ENCODE measurements at regions not wholly inside any gene's neighbourhood (a gene's known extent, or its start where the extent isn't known, plus 50 kb on each side); places are given as distances from the start of the nearest gene placed in this dataset.
A peak's percentile ranks its signal among the peaks of the same experiment; 100 is the strongest.

- DNase-seq: no peak
These were observed 368.2 kb downstream of the EPHA4 start for GRCh38 chr2:221203856-221204255.

- no peak for DNase-seq
These were observed 367.4 kb downstream of the EPHA4 start for GRCh38 chr2:221204699-221205098.

GRCh38 chr2:221205103-221205673, 366.9 kb downstream of the EPHA4 start:
- no peak for DNase-seq

- DNase-seq: no peak
These were observed 361.4 kb downstream of the EPHA4 start for GRCh38 chr2:221210686-221211085.

GRCh38 chr2:221211653-221212052, 360.5 kb downstream of the EPHA4 start:
- DNase-seq: no peak

- DNase-seq: no peak
These were observed 360.0 kb downstream of the EPHA4 start for GRCh38 chr2:221212105-221212504.

- DNase-seq: no peak
These were observed 356.6 kb downstream of the EPHA4 start for GRCh38 chr2:221215487-221215886.

- no peak for DNase-seq
These were observed 355.5 kb downstream of the EPHA4 start for GRCh38 chr2:221216636-221217035.

- no peak for DNase-seq
These were observed 346.4 kb downstream of the EPHA4 start for GRCh38 chr2:221225752-221226151.

GRCh38 chr2:221228214-221228769, 343.8 kb downstream of the EPHA4 start:
- DNase-seq: no peak

- no peak for DNase-seq
These were observed 343.0 kb downstream of the EPHA4 start for GRCh38 chr2:221229099-221229498.

- no peak for DNase-seq
These were observed 340.6 kb downstream of the EPHA4 start for GRCh38 chr2:221231511-221231910.

- no peak for DNase-seq
These were observed 336.2 kb downstream of the EPHA4 start for GRCh38 chr2:221235941-221236340.

- DNase-seq: no peak
These were observed 331.0 kb downstream of the EPHA4 start for GRCh38 chr2:221241072-221241471.

- DNase-seq: no peak
These were observed 328.3 kb downstream of the EPHA4 start for GRCh38 chr2:221243771-221244170.

GRCh38 chr2:221245045-221245444, 327.1 kb downstream of the EPHA4 start:
- DNase-seq: no peak

- no peak for DNase-seq
These were observed 326.3 kb downstream of the EPHA4 start for GRCh38 chr2:221245772-221246171.

- peak; percentile 1 for DNase-seq
These were observed 317.8 kb downstream of the EPHA4 start for GRCh38 chr2:221254299-221254698.

- no peak for DNase-seq
These were observed 316.2 kb downstream of the EPHA4 start for GRCh38 chr2:221255862-221256261.

- DNase-seq: no peak
These were observed 313.6 kb downstream of the EPHA4 start for GRCh38 chr2:221258464-221258863.

GRCh38 chr2:221262651-221263050, 309.5 kb downstream of the EPHA4 start:
- no peak for DNase-seq

GRCh38 chr2:221263573-221263972, 308.5 kb downstream of the EPHA4 start:
- DNase-seq: no peak

GRCh38 chr2:221264318-221264717, 307.8 kb downstream of the EPHA4 start:
- no peak for DNase-seq

- DNase-seq: no peak
These were observed 304.2 kb downstream of the EPHA4 start for GRCh38 chr2:221267773-221268425.

GRCh38 chr2:221268631-221269030, 303.5 kb downstream of the EPHA4 start:
- DNase-seq: no peak

Data from NCI-H2107 (cell line).